ENCODE measurements at regions not wholly inside any gene's neighbourhood (a gene's known extent, or its start where the extent isn't known, plus 50 kb on each side); places are given as distances from the start of the nearest gene placed in this dataset.
A peak's percentile ranks its signal among the peaks of the same experiment; 100 is the strongest.

- TF ChIP-seq CTCF (IDR thresholded peaks at IDR 0.05; ENCODE audit: low read depth, low read length, missing control alignments), result no peak
- in situ Hi-C loops (cut with HindIII; ENCODE audit: low sequenced_read_pairs), result no loop called here
- no peak overlapping the region for H3K4me3 ChIP-seq (ENCODE audit: low read depth, low read length)
These were observed 231.8 kb downstream of the DRD1 start for GRCh38 chr5:175211956-175212756.

GRCh38 chr5:175207321-175208040 is 236.5 kb downstream of the DRD1 start:
- H3K4me3 ChIP-seq (ENCODE audit: low read depth, low read length), result no peak overlapping the region
- DNase-seq (ENCODE audit: low read depth), result no peak
- no peak for TF ChIP-seq CTCF (IDR thresholded peaks at IDR 0.05; ENCODE audit: low read depth, low read length, missing control alignments)
- in situ Hi-C loops (cut with HindIII; ENCODE audit: low sequenced_read_pairs), result no loop called here

More at GRCh38 chr5:175211956-175212756, 231.8 kb downstream of the DRD1 start:
- DNase-seq (ENCODE audit: low read depth), result no peak

- no peak for DNase-seq (ENCODE audit: low read depth)
- in situ Hi-C loops (cut with HindIII; ENCODE audit: low sequenced_read_pairs), result no loop called here
- H3K4me3 ChIP-seq (ENCODE audit: low read depth, low read length), result no peak overlapping the region
- no peak for TF ChIP-seq CTCF (IDR thresholded peaks at IDR 0.05; ENCODE audit: low read depth, low read length, missing control alignments)
These were observed 237.3 kb downstream of the DRD1 start for GRCh38 chr5:175206669-175207068.

GRCh38 chr5:175202463-175203068 is 241.4 kb downstream of the DRD1 start:
- DNase-seq (ENCODE audit: low read depth), result peak; percentile 24
- no peak for TF ChIP-seq CTCF (IDR thresholded peaks at IDR 0.05; ENCODE audit: low read depth, low read length, missing control alignments)
- H3K4me3 ChIP-seq (ENCODE audit: low read depth, low read length), result no peak overlapping the region
- in situ Hi-C loops (cut with HindIII; ENCODE audit: low sequenced_read_pairs), result no loop called here

GRCh38 chr5:175201393-175201792 is 242.6 kb downstream of the DRD1 start:
- in situ Hi-C loops (cut with HindIII; ENCODE audit: low sequenced_read_pairs), result no loop called here

More at GRCh38 chr5:175201393-175201792, 242.6 kb downstream of the DRD1 start:
- H3K4me3 ChIP-seq (ENCODE audit: low read depth, low read length), result no peak overlapping the region
- TF ChIP-seq CTCF (IDR thresholded peaks at IDR 0.05; ENCODE audit: low read depth, low read length, missing control alignments), result no peak
- DNase-seq (ENCODE audit: low read depth), result no peak
